Effector CD4-positive, alpha-beta T cell (primary cell): ENCODE measurements at regions not wholly inside any gene's neighbourhood (a gene's known extent, or its start where the extent isn't known, plus 50 kb on each side); places are given as distances from the start of the nearest gene placed in this dataset.

Experiments
- DNase-seq: peaks from one replicate; pipeline ENCODE4 v3.0.0-alpha.2; 2020

DNA sequence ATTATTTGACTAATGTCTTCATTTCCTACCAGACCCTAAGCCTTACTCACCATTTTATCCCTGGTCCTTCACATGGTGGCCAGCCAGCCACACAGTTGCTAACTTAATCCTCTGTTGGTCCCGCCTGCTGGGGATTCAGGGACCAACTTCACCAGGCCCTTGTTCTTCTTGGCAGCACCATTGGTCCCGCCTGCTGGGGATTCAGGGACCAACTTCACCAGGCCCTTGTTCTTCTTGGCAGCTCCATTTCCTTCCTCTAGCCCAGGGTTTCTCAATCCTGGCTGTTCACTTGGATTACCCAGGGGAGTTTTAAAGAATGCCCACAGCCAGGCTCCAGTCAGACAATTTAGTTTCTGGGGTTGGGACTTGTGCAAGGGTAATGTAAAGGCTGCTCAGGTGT lies 233.1 kb upstream of the CSF3R start:
- no peak for DNase-seq

DNA sequence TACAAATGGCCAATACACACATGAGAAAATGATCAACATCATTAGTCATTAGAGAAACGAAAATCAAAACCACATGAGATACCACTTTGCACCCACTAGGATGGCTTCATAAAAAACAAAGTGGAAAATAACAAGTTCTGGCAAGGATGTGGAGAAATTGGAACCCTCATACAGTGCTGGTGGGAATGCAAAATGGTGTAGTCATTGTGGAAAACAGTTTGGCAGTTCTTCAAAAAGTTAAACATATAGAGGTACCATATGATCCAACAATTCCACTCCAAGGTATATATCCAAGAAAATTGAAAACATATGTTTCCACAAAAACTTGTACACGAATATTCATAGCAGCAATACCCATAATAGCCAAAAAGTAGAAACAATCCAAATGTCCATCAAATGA lies 231.6 kb upstream of the CSF3R start:
- no peak for DNase-seq

DNA sequence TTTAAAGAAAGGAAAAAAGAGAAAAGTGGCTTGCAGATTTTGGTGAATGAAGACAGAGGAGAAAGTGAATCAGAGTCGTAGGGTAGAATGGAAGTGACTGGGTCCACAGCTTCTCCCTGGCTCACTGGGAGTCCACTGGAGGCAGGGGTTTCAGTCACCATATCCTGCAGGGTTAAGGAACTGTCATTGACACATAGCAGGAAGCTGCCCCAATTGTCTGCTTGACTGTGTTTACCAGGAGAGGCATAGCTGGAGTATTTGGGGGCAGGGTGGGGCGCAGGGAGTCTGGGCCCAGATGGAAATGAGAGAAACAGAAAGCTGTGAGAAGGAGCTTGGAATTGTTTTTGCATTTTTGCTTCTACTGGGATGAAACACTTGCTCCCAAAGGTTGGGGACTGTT lies 228.8 kb upstream of the CSF3R start:
- no peak for DNase-seq

- no peak for DNase-seq
These were observed 228.2 kb upstream of the CSF3R start for GRCh38 chr1:36710951-36711350.

DNA sequence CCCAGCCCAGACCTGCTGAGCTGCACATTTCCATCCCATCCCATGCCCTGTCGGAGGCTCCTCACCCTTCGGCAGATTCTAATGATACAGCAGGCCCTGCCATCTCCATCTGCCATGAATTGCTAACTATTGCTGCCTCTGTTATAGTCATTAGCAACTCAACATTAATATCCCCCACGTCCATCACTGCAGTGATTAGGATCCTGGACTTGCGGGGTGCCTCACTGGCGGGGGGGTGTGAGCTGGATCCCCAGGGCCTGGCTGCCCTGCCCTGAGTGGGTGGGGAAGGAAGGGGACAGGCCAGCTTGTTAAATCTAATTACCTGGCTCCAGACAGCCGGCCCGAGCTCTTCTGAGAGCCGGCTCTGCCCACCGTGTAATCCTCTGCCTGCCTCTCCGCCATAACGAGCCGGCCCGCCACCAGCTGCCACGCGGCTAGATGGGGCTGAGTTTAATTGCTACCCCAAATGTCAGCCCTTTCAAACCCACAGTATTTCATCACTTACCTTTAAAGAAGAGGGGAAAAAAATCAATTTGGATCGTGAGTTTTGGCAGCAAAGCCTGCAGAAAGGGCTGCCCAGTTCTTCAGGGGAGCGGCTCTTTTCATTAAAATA lies 227.3 kb upstream of the CSF3R start:
- no peak for DNase-seq

GRCh38 chr1:36708587-36708986 lies 225.9 kb upstream of the CSF3R start:
- no peak for DNase-seq

DNA sequence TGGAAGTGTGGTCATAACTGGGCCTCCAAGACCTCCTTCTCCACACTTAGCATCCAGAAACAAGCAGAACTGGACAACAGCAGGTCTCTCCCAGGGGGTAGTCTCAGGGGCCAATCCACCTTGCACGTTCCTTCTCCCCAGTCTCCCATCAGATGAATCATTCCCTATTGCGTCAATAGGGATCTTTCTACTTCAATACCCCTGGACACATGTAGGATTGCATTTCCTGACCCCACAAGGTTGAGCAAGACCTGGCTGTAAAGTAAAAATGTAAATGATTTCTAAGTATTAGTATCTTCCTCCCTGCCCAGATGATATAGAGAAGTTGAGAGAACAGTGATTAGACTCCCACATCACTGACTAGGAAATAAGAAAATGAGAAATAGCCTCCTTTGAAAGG lies 224.5 kb upstream of the CSF3R start:
- DNase-seq = no peak

DNA sequence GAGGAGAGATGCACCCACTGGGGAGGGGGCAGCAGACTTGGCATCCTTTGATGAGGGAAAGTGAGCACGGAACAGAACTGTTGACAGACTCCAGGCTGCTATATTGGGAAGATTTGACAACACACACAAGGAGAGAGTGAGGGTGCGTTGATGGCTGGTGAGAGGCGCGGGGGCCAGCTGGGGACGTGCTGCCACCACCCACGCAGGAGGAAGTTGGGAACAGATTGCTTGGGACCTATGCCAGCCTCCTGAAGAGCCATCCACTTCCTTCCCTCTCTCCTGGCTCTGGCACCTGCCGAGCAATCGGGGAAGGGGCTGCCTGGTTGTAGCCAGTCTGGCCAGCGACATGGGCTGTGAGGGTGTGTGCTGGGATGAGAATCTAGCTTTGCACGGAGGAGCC lies 223.7 kb upstream of the CSF3R start:
- DNase-seq = no peak

DNA sequence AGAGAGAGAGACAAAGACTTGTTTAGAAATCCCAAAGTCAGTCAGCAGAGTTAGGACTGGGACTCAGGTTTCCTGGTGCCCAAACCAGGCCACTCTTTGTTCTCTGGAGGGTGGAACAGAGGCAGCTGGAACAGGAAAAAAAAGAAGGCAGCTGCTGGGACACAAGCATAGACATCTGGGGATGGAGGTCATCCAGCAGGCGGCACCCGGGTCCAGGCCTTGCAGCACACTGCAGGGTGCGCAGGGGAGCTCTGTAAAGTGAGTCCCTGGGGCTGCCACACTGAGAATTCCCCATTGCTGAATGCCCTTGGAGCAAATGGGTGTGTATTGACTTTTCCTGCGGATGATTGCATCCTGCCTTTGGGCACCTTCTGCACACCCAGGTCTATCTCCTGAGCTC lies 222.9 kb upstream of the CSF3R start:
- no peak for DNase-seq

GRCh38 chr1:36703526-36704208 lies 221.0 kb upstream of the CSF3R start:
- peak; percentile 4 for DNase-seq

DNA sequence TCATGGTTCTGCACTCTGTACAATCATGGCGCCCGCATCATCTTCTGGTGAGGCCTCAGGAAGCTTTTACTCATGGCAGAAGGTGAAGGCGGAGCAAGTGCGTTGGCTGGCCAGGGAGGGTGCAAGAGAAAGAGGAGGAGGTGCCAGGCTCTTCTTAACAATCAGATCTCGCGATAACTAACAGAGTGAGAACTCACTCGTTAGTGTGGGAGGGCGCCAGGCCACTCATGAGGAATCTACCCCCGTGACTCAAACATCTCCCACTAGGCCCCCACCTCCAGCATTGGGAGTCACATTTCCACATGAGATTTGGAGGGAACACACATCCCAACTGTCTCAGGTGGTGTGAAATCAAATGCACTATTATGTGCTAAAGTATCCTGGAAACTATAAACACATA lies 220.2 kb upstream of the CSF3R start:
- DNase-seq = no peak

DNA sequence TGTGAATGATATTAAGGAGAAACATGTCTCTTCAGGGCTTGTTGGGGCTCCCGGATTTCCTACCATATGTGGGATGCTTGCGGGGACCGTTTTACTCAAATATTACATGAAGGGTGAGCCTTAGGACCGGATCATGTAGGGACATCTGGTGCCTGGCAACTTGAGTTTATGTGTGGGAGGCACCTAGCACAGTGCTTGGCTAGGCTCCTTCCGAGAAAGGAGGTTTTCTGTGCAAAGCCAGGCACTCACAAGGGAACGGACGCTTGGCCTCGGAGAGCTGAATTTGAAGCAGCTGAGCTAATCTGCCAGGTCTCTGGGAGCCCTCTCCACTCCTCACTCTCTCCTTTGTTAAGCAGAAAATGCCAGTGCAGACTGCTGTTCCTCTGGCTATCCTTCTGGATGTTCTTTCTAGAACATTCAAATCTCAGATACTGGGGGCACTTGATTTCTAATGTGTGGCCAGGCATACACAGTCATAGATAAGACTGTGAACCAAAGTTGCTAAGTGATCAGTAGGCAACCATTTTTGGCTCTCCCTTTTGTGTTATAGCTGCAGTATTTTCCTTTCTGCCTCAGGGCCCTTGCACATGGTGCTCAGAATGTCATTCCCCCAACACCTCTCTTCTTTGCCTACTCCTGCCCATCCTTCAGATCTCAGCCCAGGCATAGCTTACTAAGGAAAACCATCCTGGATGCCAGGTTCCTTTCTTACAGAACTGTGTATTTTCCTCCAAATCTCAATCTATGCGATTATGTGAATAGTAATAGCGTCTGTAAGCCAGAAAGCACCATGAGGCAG lies 216.6 kb upstream of the CSF3R start:
- no peak for DNase-seq

GRCh38 chr1:36697836-36698605 lies 215.3 kb upstream of the CSF3R start:
- DNase-seq = no peak

DNA sequence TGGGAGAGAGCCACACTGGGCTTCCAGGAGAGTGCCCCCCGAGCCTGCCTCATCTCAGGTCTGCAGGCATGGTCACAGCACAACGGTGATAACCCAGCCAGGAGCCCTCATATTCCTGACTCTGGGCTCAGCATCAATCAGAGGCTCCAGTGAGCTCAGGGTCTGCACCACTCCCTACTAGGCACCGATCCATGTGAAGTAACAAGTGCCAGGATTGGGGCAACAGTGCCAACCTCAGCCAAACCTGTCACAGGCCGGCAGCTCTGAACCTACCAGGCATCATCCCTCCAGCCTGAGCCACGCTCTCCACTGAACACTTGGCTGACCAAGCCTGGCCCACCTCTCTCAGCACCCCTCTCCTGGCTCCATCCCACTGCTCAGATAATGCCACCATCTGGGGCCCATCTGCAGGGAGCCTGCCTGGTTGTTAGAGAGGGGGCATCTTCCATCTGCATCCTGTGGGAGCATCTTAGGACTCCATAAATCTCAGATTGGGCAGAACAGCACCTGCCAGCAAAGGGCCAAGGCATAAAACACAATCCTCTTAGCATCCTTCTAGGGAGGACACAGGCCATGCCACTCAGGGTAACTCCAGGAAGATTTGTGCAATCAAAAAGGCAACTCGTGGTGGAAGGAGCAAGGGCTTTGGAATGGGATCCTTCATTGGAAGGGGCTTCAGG lies 213.7 kb upstream of the CSF3R start:
- no peak for DNase-seq

GRCh38 chr1:36693603-36694002 lies 210.9 kb upstream of the CSF3R start:
- DNase-seq = no peak

GRCh38 chr1:36693161-36693525 lies 210.4 kb upstream of the CSF3R start:
- no peak for DNase-seq

GRCh38 chr1:36692465-36693160 lies 209.9 kb upstream of the CSF3R start:
- no peak for DNase-seq

DNA sequence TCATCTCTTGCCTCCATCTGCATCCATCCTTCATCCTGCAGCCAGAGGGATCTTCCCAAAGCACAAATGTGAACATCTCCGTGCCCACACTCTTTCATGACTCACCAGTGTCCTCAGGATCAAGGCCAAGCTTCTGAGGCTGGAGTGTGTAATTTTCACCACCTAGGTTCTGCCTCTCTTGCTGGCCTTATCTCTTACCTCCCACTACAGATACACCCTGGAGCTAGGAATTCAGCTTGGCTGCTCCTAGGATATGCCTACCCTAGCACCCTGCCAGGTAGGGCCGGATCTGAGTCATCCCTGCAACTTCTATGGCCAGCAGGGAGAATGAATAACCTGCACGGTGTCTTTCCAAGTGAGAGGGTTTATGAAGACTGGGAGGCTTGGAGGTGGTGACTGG lies 208.7 kb upstream of the CSF3R start:
- DNase-seq = no peak

DNA sequence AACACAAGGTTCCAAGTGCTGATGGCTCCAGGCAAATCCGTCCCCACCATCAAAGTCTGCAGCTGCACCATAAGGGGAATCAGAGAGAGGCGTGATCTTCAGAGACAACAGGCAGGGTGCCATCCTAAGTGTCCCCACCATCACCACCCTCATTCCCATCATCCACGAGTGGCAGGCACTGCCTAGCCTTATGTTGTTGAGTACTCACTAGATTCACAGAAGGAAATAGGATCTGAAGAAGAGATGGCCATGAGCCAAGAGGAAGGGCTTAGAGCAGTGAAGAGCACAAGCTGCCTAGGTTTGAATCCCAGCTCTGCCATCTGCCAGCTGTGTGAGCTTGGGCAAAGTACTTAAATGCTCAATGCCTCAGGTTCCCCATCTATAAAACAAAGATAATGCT lies 207.3 kb upstream of the CSF3R start:
- no peak for DNase-seq

GRCh38 chr1:36687312-36687711 lies 204.6 kb upstream of the CSF3R start:
- no peak for DNase-seq

DNA sequence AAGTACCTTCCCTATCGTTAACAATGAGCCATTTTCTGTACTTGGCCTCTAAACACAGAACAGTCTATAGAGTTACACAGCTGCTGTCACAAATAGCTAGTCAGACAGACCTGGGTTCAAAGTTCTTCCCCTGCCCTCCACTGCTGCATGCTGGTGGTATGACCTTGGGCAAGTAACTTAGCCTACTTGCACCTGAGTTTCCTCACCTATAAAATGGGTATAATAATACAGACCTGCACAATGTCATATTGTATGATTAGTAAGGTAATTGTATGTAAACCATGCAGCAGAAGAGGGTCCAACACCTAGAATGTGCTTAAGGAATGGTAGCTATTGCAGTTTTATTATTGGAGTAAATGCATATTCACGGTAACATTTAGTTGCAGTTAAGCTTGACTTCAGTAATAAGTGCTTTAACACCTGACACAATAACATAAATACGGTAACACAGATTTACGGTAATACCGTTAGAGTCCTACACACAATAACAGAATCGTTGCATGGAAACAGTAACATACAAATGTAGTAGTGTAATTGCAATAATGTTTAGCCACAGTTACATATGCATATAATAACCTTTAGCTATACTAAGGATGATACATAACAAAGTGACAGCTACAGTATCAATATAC lies 193.3 kb upstream of the CSF3R start:
- no peak for DNase-seq

- no peak for DNase-seq
These were observed 192.4 kb upstream of the CSF3R start for GRCh38 chr1:36675106-36675505.
